ENCODE measurements at regions not wholly inside any gene's neighbourhood (a gene's known extent, or its start where the extent isn't known, plus 50 kb on each side); places are given as distances from the start of the nearest gene placed in this dataset.
"Not testable (repeated sequence)": the region's sequence is repeated elsewhere in the genome, so short reads cannot be mapped to it uniquely, and the experiment has no call there.

DNA sequence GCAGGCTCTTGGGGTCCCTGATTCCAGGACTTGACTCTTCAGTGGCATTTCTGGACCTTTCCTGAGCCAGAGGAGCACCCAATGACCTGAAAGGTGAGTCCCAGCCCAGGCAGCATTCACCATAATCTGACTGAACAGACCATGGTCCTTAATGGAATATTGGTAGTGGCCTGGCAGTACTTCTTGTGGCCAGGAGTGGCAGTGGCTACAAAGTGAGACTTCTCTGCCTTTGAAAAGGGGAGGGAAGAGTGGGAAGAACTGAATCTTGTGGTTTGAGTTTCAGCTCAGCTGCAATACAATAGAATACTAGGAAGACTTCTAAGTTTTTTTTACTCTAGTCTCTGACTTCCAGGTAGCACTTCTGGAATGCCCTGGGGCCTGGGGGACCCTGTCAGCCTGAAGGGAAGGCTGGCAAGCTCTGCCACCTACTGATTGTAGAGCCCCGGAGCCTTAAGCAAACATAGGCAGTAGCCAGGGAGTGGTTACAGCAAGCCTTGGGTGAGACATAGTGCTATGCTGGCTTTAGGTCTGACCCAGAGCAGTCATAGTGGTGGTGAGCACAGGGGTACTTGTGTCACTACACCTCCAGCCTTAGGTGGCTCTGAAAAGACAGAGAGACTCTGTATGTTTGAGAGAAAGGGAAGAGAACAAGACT is 674.2 kb upstream of the MANEA start:
- Histone ChIP-seq H3K9ac (ENCODE audit: low read depth, low read length) (no peak overlapping the region), H3K4me2 (ENCODE audit: low read length) (no peak overlapping the region), H3K27me3 (ENCODE audit: control insufficient read depth, insufficient read depth, low read length) (no peaks in the 10 kb centered on the region), H3K9me3 (replicated peaks; ENCODE audit: low read length) (no peaks in the 10 kb centered on the region), H3K4me3 (ENCODE audit: low read length) (no peak overlapping the region), H3K36me3 (ENCODE audit: insufficient read depth, low read length) (no peaks in the 10 kb centered on the region), H3K4me1 (ENCODE audit: control insufficient read depth, insufficient read depth, low read length) (no peaks in the 10 kb centered on the region)

DNA sequence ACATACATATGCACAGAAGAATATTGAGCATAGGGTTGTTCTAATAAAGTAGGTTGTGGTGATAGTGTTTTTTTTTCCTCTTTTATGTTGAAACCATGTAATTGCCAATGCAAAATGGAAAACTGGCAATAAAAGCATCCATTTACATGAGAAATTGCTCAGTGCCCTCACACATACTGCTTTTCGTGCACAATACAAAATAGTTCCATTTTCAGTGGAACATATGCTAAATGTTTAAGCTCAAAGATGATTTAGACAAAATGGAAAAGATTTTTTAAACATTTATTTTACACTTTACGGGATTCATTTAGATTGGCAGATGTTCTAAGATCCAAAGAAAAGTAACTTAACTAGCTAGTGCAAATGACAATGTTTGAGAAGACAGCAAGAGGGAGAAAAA is 678.1 kb upstream of the MANEA start:
- Histone ChIP-seq H3K4me3 (ENCODE audit: low read length) (no peak overlapping the region), H3K9me3 (replicated peaks; ENCODE audit: low read length) (no peaks in the 10 kb centered on the region), H3K4me2 (ENCODE audit: low read length) (no peak overlapping the region), H3K36me3 (ENCODE audit: insufficient read depth, low read length) (no peaks in the 10 kb centered on the region), H3K9ac (ENCODE audit: low read depth, low read length) (no peak overlapping the region), H3K4me1 (ENCODE audit: control insufficient read depth, insufficient read depth, low read length) (no peaks in the 10 kb centered on the region), H3K27me3 (ENCODE audit: control insufficient read depth, insufficient read depth, low read length) (no peaks in the 10 kb centered on the region)

DNA sequence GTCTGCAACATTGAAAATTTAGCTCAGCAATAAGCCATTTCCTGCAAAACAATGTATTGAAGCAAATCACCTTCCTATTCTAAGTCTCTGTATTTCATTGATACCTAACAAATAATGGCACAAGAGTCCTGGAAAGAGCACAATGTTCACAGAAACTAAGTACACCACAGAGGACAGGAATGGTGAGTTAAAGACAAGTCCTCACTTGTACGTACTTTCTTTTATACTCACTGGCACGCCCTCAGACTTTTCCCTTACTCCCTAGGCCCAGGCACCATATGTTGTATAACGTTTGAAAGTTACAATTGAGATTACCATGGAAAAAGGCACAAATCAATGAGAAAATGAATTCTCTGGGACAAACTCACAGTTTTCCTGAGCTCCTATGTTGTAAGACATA is 683.0 kb upstream of the MANEA start:
- Histone ChIP-seq H3K36me3 (ENCODE audit: insufficient read depth, low read length) (no peaks in the 10 kb centered on the region), H3K9ac (ENCODE audit: low read depth, low read length) (no peak overlapping the region), H3K4me1 (ENCODE audit: control insufficient read depth, insufficient read depth, low read length) (no peaks in the 10 kb centered on the region), H3K4me3 (ENCODE audit: low read length) (no peak overlapping the region), H3K9me3 (replicated peaks; ENCODE audit: low read length) (no peaks in the 10 kb centered on the region), H3K4me2 (ENCODE audit: low read length) (no peak overlapping the region), H3K27me3 (ENCODE audit: control insufficient read depth, insufficient read depth, low read length) (no peaks in the 10 kb centered on the region)

DNA sequence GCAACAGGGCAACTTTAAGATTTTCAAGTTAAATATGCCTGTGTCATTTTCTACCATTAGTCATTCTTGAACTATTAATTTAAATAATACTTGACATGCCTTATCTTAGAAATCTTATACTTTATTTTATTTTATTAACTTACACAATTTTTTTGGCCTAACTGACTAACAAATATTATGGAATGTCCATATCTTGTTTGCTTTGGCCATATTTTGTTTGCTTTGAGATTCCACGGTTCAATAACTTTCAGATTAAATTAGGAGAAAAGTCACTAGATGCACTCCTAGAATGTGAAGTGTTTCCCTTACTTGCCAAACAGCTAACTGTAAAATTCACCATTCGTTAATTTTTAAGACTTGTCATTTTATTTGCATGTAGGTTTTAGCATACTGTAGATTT is 684.0 kb upstream of the MANEA start:
- Histone ChIP-seq H3K9me3 (replicated peaks; ENCODE audit: low read length) (no peaks in the 10 kb centered on the region), H3K4me2 (ENCODE audit: low read length) (no peak overlapping the region), H3K9ac (ENCODE audit: low read depth, low read length) (no peak overlapping the region), H3K27me3 (ENCODE audit: control insufficient read depth, insufficient read depth, low read length) (no peaks in the 10 kb centered on the region), H3K4me1 (ENCODE audit: control insufficient read depth, insufficient read depth, low read length) (no peaks in the 10 kb centered on the region), H3K4me3 (ENCODE audit: low read length) (no peak overlapping the region), H3K36me3 (ENCODE audit: insufficient read depth, low read length) (no peaks in the 10 kb centered on the region)

DNA sequence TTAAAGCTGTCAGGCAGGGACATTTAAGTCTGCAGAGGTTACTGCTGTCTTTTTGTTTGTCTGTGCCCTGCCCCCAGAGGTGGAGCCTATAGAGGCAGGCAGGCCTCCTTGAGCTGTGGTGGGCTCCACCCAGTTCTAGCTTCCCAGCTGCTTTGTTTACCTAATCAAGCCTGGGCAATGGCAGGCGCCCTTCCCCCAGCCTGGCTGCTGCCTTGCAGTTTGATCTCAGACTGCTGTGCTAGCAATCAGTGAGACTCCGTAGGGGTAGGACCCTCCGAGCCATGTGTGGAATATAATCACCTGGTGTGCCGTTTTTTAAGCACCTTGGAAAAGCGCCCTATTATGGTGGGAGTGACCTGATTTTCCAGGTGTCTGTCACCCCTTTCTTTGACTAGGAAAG is 703.5 kb upstream of the MANEA start:
- not testable (repeated sequence) for H3K36me3 ChIP-seq (ENCODE audit: insufficient read depth, low read length); H3K4me3 ChIP-seq (ENCODE audit: low read length); H3K4me1 ChIP-seq (ENCODE audit: control insufficient read depth, insufficient read depth, low read length); H3K9ac ChIP-seq (ENCODE audit: low read depth, low read length); H3K9me3 ChIP-seq (replicated peaks; ENCODE audit: low read length); H3K4me2 ChIP-seq (ENCODE audit: low read length); H3K27me3 ChIP-seq (ENCODE audit: control insufficient read depth, insufficient read depth, low read length)

DNA sequence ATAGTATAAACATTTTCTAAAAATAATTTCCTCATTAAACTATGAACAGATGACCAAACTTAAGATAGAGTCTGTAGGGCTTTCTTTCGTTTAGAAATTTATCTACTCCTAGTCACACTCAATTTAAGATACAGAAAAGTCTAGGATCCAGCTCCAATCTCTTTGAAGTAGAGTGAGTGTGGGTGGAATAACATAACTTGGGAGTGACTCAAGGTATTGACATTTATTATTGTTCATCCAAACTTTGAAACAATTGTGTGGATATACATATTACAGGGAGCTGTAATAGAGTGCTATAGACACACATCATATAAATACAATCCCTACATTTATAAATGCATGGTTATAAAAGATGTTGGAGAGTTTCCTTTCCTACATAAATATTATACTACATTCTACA is 715.2 kb upstream of the MANEA start:
- H3K36me3 ChIP-seq (ENCODE audit: insufficient read depth, low read length): no peaks in the 10 kb centered on the region
- no peak overlapping the region for H3K4me3 ChIP-seq (ENCODE audit: low read length)
- no peak overlapping the region for H3K9ac ChIP-seq (ENCODE audit: low read depth, low read length)
- H3K27me3 ChIP-seq (ENCODE audit: control insufficient read depth, insufficient read depth, low read length): no peaks in the 10 kb centered on the region
- H3K4me2 ChIP-seq (ENCODE audit: low read length): no peak overlapping the region
- H3K9me3 ChIP-seq (replicated peaks; ENCODE audit: low read length): peaks cover 3% of the 10 kb centered on the region
- no peaks in the 10 kb centered on the region for H3K4me1 ChIP-seq (ENCODE audit: control insufficient read depth, insufficient read depth, low read length)

DNA sequence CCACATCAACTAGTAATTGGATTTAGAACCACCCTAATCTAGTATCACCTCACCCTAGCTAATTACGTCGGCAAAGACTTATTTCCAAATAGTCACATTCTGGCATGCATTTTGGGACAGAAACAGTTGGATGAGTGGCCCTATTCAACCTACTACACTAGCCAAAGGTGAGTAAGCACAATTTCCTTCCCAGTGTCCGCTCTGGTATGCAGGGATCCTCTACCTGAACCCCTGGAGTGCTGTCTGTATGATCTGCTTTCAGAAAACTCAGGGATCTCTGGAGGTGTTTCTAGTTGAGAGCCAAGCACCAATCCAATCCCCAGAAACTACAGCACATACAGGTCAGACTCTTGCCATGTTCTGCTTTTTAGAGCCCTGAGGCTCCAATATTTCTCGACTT is 717.4 kb upstream of the MANEA start:
- no peaks in the 10 kb centered on the region for H3K4me1 ChIP-seq (ENCODE audit: control insufficient read depth, insufficient read depth, low read length)
- H3K4me3 ChIP-seq (ENCODE audit: low read length): no peak overlapping the region
- H3K36me3 ChIP-seq (ENCODE audit: insufficient read depth, low read length): no peaks in the 10 kb centered on the region
- no peaks in the 10 kb centered on the region for H3K27me3 ChIP-seq (ENCODE audit: control insufficient read depth, insufficient read depth, low read length)
- H3K9ac ChIP-seq (ENCODE audit: low read depth, low read length): no peak overlapping the region
- H3K9me3 ChIP-seq (replicated peaks; ENCODE audit: low read length): peaks cover 3% of the 10 kb centered on the region
- H3K4me2 ChIP-seq (ENCODE audit: low read length): no peak overlapping the region

DNA sequence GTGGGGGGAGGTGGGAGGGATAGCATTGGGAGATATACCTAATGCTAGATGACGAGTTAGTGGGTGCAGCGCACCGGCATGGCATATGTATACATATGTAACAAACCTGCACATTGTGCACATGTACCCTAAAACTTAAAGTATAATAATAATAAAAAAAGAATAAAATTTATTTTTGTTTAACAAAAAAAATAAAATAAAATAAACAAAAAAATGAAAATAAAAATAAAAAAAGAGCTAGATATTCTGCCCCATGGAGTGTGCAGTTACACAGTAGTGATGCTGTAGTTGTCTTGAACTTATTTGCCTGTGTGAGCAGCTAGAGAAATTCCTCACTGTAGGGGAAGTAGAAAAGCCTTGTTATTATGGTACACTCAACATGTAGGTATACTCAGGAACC is 720.3 kb upstream of the MANEA start:
- H3K36me3 ChIP-seq (ENCODE audit: insufficient read depth, low read length); H3K9me3 ChIP-seq (replicated peaks; ENCODE audit: low read length); H3K4me1 ChIP-seq (ENCODE audit: control insufficient read depth, insufficient read depth, low read length); H3K4me2 ChIP-seq (ENCODE audit: low read length); H3K27me3 ChIP-seq (ENCODE audit: control insufficient read depth, insufficient read depth, low read length); H3K4me3 ChIP-seq (ENCODE audit: low read length); H3K9ac ChIP-seq (ENCODE audit: low read depth, low read length): not testable (repeated sequence)

DNA sequence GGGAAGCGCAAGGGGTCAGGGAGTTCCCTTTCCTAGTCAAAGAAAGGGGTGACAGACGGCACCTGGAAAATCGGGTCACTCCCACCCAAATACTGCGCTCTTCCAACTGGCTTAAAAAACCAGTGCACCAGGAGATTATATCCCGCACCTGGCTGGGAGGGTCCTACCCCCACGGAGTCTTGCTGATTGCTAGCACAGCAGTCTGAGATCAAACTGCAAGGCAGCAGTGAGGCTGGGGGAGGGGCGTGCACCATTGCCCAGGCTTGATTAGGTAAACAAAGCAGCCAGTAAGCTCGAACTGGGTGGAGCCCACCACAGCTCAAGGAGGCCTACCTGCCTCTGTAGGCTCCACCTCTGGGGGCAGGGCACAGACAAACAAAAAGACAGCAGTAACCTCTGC is 726.0 kb upstream of the MANEA start:
- H3K4me3 ChIP-seq (ENCODE audit: low read length); H3K4me2 ChIP-seq (ENCODE audit: low read length); H3K36me3 ChIP-seq (ENCODE audit: insufficient read depth, low read length); H3K9ac ChIP-seq (ENCODE audit: low read depth, low read length); H3K4me1 ChIP-seq (ENCODE audit: control insufficient read depth, insufficient read depth, low read length); H3K9me3 ChIP-seq (replicated peaks; ENCODE audit: low read length); H3K27me3 ChIP-seq (ENCODE audit: control insufficient read depth, insufficient read depth, low read length): not testable (repeated sequence)

DNA sequence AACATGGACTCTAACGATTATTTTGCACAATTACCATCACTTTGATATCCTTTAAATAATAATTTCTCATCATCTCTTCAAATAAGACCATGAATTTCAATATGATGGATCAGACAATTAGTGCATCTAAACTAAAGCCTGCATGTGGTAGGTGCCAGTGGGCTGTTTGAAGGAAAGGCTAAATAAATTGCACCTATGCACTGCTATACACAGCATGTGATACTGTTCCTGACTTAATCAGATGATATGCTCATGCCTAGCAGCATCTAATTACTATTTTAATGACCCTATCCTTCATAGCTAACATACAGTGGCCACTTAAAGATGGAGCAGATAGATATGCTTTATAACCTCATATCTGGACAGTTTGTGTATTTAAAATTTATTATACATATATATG is 731.6 kb upstream of the MANEA start:
- Histone ChIP-seq H3K4me2 (ENCODE audit: low read length) (no peak overlapping the region), H3K27me3 (ENCODE audit: control insufficient read depth, insufficient read depth, low read length) (no peaks in the 10 kb centered on the region), H3K4me3 (ENCODE audit: low read length) (no peak overlapping the region), H3K9me3 (replicated peaks; ENCODE audit: low read length) (no peaks in the 10 kb centered on the region), H3K36me3 (ENCODE audit: insufficient read depth, low read length) (no peaks in the 10 kb centered on the region), H3K9ac (ENCODE audit: low read depth, low read length) (no peak overlapping the region), H3K4me1 (ENCODE audit: control insufficient read depth, insufficient read depth, low read length) (no peaks in the 10 kb centered on the region)

DNA sequence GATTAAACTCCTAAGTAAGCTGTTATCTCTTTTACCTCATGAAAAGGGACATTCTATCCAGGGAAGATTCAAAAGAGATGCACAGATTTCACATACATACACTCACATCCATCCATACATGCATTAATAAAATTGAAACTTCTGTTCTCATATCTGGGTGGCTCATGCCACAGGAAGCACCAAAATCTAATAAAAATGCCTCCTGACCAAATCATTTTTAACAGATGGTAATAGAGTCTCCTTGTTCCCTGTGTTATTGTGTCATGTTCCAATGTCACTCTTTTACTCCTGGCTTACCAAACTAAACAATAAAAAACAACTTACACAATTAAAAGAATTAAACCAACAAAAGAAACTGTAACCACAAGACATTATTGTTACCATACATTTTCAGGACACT is 742.1 kb upstream of the MANEA start:
- Histone ChIP-seq H3K4me1 (ENCODE audit: control insufficient read depth, insufficient read depth, low read length) (no peaks in the 10 kb centered on the region), H3K27me3 (ENCODE audit: control insufficient read depth, insufficient read depth, low read length) (no peaks in the 10 kb centered on the region), H3K36me3 (ENCODE audit: insufficient read depth, low read length) (no peaks in the 10 kb centered on the region), H3K4me3 (ENCODE audit: low read length) (no peak overlapping the region), H3K9ac (ENCODE audit: low read depth, low read length) (no peak overlapping the region), H3K9me3 (replicated peaks; ENCODE audit: low read length) (no peaks in the 10 kb centered on the region), H3K4me2 (ENCODE audit: low read length) (no peak overlapping the region)

DNA sequence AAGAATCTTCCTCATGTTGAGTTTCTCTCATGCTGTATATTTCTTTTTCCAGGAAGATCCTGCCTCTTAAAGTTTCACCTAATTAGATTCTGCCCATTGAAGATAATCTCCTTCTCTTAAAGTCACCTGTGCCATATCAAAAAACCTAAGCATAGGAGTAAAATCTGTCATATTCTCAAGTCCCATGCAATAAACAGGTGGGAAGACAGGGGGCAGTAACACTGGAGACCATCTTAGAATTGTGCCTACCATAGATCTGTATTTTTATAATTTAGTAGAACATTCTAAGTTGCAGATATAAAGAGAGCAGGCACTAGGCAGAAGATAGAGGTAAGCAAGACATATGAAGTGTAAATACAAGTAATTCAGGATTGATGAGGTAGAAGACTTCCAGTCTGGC is 763.5 kb upstream of the MANEA start:
- Histone ChIP-seq H3K27me3 (ENCODE audit: control insufficient read depth, insufficient read depth, low read length) (no peaks in the 10 kb centered on the region), H3K4me1 (ENCODE audit: control insufficient read depth, insufficient read depth, low read length) (no peaks in the 10 kb centered on the region), H3K9me3 (replicated peaks; ENCODE audit: low read length) (no peaks in the 10 kb centered on the region), H3K9ac (ENCODE audit: low read depth, low read length) (no peak overlapping the region), H3K4me2 (ENCODE audit: low read length) (no peak overlapping the region), H3K4me3 (ENCODE audit: low read length) (no peak overlapping the region), H3K36me3 (ENCODE audit: insufficient read depth, low read length) (no peaks in the 10 kb centered on the region)

All from skeletal muscle satellite cell (primary cell).